NB4 (cell line): ENCODE measurements at regions not wholly inside any gene's neighbourhood (a gene's known extent, or its start where the extent isn't known, plus 50 kb on each side); places are given as distances from the start of the nearest gene placed in this dataset.

Experiments used
- CTCF ChIP-seq: IDR thresholded peaks from one replicate; pipeline ENCODE4 v1.5.1; 2012; ENCODE audit warnings: low read depth, low read length
- MAX ChIP-seq: IDR thresholded peaks from 2 replicates; pipeline ENCODE4 v1.6.1; 2011; ENCODE audit warnings: low read depth, low read length
- POLR2A ChIP-seq: IDR thresholded peaks from 2 replicates; pipeline ENCODE4 v1.6.1; 2011; ENCODE audit warnings: mild to moderate bottlenecking; ENCODE audit not compliant: insufficient read length; ENCODE audit errors: extremely low read depth

- TF ChIP-seq CTCF = no peak
- TF ChIP-seq POLR2A = no peak
- TF ChIP-seq MAX = no peak
Observed at GRCh38 chr1:219505886-219506285, 107.0 kb downstream of the ZC3H11B start.
